IMR-90 (cell line): ENCODE measurements at regions not wholly inside any gene's neighbourhood (a gene's known extent, or its start where the extent isn't known, plus 50 kb on each side); places are given as distances from the start of the nearest gene placed in this dataset.

ENCODE experiments used
- ATAC-seq: fragments of 200-7000 bp; cut with Tn5 transposase; 2 replicates; pipeline ENCODE4 v1.9.1; 2020; ENCODE audit warnings: low read depth, mild to moderate bottlenecking, moderate library complexity
- BruUV-seq: library from RNA; stranded (reverse); fragments of 400-500 nt; replicated peaks from 2 replicates; lab custom pipeline; 2021; lab: Mats Ljungman, UMichigan
- CTCF ChIA-PET: fragments of 300-600 bp; formaldehyde crosslinking; extraction: SDS; loops from one replicate; lab custom pipeline; 2021; ENCODE audit warnings: antibody characterized with exemption; lab: Yijun Ruan, JAX
- POLR2A ChIA-PET: fragments of 300-600 bp; sonication (Branson Sonifier 250); formaldehyde crosslinking; loops from one replicate; lab custom pipeline; 2022; ENCODE audit warnings: antibody characterized with exemption; ENCODE audit not compliant: unreplicated experiment; lab: Charles Lee
- DNase-seq: peaks from one replicate; pipeline ENCODE4 v3.0.0; 2013
- H2AFZ ChIP-seq: replicated peaks from 2 replicates; pipeline ENCODE3; 2013; ENCODE audit warnings: low read length, mild to moderate bottlenecking; ENCODE audit not compliant: poor library complexity
- H2AK5ac ChIP-seq: 2 replicates; pipeline ENCODE4 v1.6.1; 2013; ENCODE audit warnings: low read depth, low read length, inconsistent platforms
- H2AK9ac ChIP-seq: replicated peaks from 2 replicates; pipeline ENCODE3; 2013; ENCODE audit warnings: mild to moderate bottlenecking, low read depth, low read length, moderate library complexity; ENCODE audit not compliant: poor library complexity
- H2BK120ac ChIP-seq: 2 replicates; pipeline ENCODE4 v1.6.1; 2013; ENCODE audit warnings: low read depth, low read length, inconsistent platforms
- H2BK15ac ChIP-seq: 3 replicates; pipeline ENCODE4 v1.6.1; 2013; ENCODE audit warnings: low read depth, low read length, inconsistent platforms
- H2BK20ac ChIP-seq: 2 replicates; pipeline ENCODE4 v1.6.1; 2013; ENCODE audit warnings: low read depth, mild to moderate bottlenecking, inconsistent platforms, low read length, moderate library complexity
- H2BK5ac ChIP-seq: 2 replicates; pipeline ENCODE4 v1.6.1; 2013; ENCODE audit warnings: mild to moderate bottlenecking, low read depth, low read length, inconsistent platforms; ENCODE audit not compliant: poor library complexity, severe bottlenecking
- H3K14ac ChIP-seq: replicated peaks from 2 replicates; pipeline ENCODE4 v1.6.1; 2013; ENCODE audit warnings: low read depth, low read length, inconsistent platforms
- H3K18ac ChIP-seq: 2 replicates; pipeline ENCODE4 v1.6.1; 2013; ENCODE audit warnings: low read depth, low read length, control low read depth
- H3K23ac ChIP-seq: 2 replicates; pipeline ENCODE4 v1.6.1; 2013; ENCODE audit warnings: low read depth, low read length, inconsistent platforms
- H3K27ac ChIP-seq: 2 replicates; pipeline ENCODE4 v1.5.1; 2013; ENCODE audit warnings: mild to moderate bottlenecking, control low read depth, low read length; ENCODE audit not compliant: insufficient read depth
- H3K27me3 ChIP-seq: 2 replicates; pipeline ENCODE4 v1.6.1; 2013; ENCODE audit warnings: low read length; ENCODE audit not compliant: control insufficient read depth, insufficient read depth
- H3K36me3 ChIP-seq: 2 replicates; pipeline ENCODE4 v1.6.1; 2013; ENCODE audit warnings: low read length, mixed read lengths; ENCODE audit not compliant: control insufficient read depth, insufficient read depth
- H3K4ac ChIP-seq: 2 replicates; pipeline ENCODE4 v1.6.1; 2013; ENCODE audit warnings: low read depth, low read length, inconsistent platforms
- H3K4me1 ChIP-seq: 2 replicates; pipeline ENCODE4 v1.6.1; 2013; ENCODE audit warnings: low read length, mixed read lengths; ENCODE audit not compliant: control insufficient read depth, insufficient read depth
- H3K4me2 ChIP-seq: 2 replicates; pipeline ENCODE4 v1.6.1; 2013; ENCODE audit warnings: low read depth, mild to moderate bottlenecking, control low read depth, low read length, moderate library complexity
- H3K4me3 ChIP-seq: 2 replicates; pipeline ENCODE4 v1.5.1; 2013; ENCODE audit warnings: low read depth, mild to moderate bottlenecking, control low read depth, low read length, moderate library complexity; ENCODE audit not compliant: insufficient read depth
- H3K56ac ChIP-seq: 2 replicates; pipeline ENCODE4 v1.6.1; 2013; ENCODE audit warnings: low read length, inconsistent platforms; ENCODE audit not compliant: insufficient read depth; ENCODE audit errors: extremely low read depth
- H3K79me1 ChIP-seq, 2 experiments: 2 replicates each; pipeline ENCODE4 v1.6.1; 2013; ENCODE audit warnings: low read length in 2 of 2, inconsistent platforms in 1 of 2, low read depth in 1 of 2
- H3K9ac ChIP-seq: 2 replicates; pipeline ENCODE4 v1.6.1; 2013; ENCODE audit warnings: low read depth, low read length, control low read depth
- H3K9me1 ChIP-seq: 2 replicates; pipeline ENCODE4 v1.6.1; 2013; ENCODE audit warnings: low read length, inconsistent platforms; ENCODE audit not compliant: insufficient read depth
- H3K9me3 ChIP-seq: 2 replicates; pipeline ENCODE4 v1.6.1; 2013; ENCODE audit warnings: low read length; ENCODE audit not compliant: control insufficient read depth, insufficient read depth
- H4K20me1 ChIP-seq: 2 replicates; pipeline ENCODE4 v1.6.1; 2013; ENCODE audit warnings: low read length, inconsistent platforms; ENCODE audit not compliant: insufficient read depth
- H4K5ac ChIP-seq: 2 replicates; pipeline ENCODE4 v1.6.1; 2013; ENCODE audit warnings: mild to moderate bottlenecking, low read depth, low read length, control low read depth
- H4K8ac ChIP-seq, 2 experiments: 2 replicates each; pipeline ENCODE4 v1.6.1; 2013; ENCODE audit warnings: low read depth in 2 of 2, low read length in 2 of 2, control low read depth in 1 of 2, inconsistent platforms in 1 of 2
- H4K91ac ChIP-seq: 2 replicates; pipeline ENCODE4 v1.6.1; 2013; ENCODE audit warnings: low read depth, low read length, inconsistent platforms; ENCODE audit not compliant: insufficient read depth
- RFX5 ChIP-seq: IDR thresholded peaks from 2 replicates; pipeline ENCODE4 v1.8.0; 2012; ENCODE audit warnings: low read depth, mild to moderate bottlenecking, low read length, moderate library complexity
- WGBS, 2 experiments: methylation state at CpG; one replicate each; pipeline versions ENCODE4 v1.1.5 to v1.1.7; 2013; ENCODE audit warnings: missing lambda C conversion rate in 2 of 2; ENCODE audit not compliant: insufficient read length in 1 of 2; ENCODE audit errors: extremely low coverage in 2 of 2; 5-methylcytosine and 5-hydroxymethylcytosine counted together
- dilution Hi-C: fragments of 300-500 bp; cut with HindIII; formaldehyde crosslinking; loops from one replicate; pipeline ENCODE4 v1.14.3; 2018; ENCODE audit warnings: low sequenced_read_pairs; ENCODE audit not compliant: unreplicated experiment
- in situ Hi-C: fragments of 300-500 bp; cut with MboI; formaldehyde crosslinking; loops from 3 replicates; pipeline ENCODE4 v1.14.3; 2019; ENCODE audit warnings: low sequenced_read_pairs, inconsistent platforms, mixed read lengths
- intact Hi-C: fragments of 100-400 bp; cut with micrococcal nuclease; formaldehyde crosslinking; loops from 2 replicates; pipeline ENCODE4 v1.10.0; 2022
- TF ChIP-seq, protein P1 (sequence below): fragments of 150-350 bp; IDR thresholded peaks from 2 replicates; pipeline ENCODE4 v1.6.1; 2017; ENCODE audit warnings: mild to moderate bottlenecking, antibody characterized with exemption, low read length, low read depth

DNA sequence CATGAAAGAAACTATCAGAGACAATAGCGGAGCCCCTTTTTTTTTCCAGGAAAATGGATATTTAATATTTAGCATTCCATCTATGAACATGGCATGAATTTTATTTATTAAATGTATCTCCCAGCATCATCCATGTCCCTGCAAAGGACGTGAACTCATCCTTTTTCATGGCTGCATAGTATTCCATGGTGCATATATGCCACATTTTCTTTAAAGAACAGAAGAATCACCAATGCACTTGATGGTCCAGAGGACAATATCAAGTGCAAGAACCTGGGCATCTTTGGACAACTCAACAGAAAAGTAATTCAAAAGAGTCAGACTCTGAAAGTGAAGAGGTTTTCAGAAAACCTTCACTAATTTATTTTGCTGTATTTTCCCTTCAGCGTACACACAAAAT is 133.0 kb upstream of the SLC7A14 start:
- Histone ChIP-seq H3K18ac (no peak overlapping the region), H4K20me1 (no peaks in the 10 kb centered on the region), H2AFZ (no peak overlapping the region), H2BK15ac (no peak overlapping the region), H2AK5ac (no peak overlapping the region), H3K14ac (no peak overlapping the region), H4K8ac (no peak overlapping the region), H3K4me2 (no peak overlapping the region), H3K9me1 (peaks cover under 1% of the 10 kb centered on the region; the same call in 1 of the 2 replicates), H3K9ac (no peak overlapping the region), H3K36me3 (no peaks in the 10 kb centered on the region), H2BK120ac (no peak overlapping the region), H3K23ac (no peak overlapping the region), H4K91ac (no peak overlapping the region), H2AK9ac (no peak overlapping the region), H2BK20ac (no peak overlapping the region), H3K4me1 (peaks cover 3% of the 10 kb centered on the region; the same call in 1 of the 2 replicates), H3K4ac (no peak overlapping the region), H2BK5ac (no peak overlapping the region), H3K9me3 (no peaks in the 10 kb centered on the region), H4K5ac (no peak overlapping the region), H3K56ac (no peak overlapping the region), H3K27me3 (no peaks in the 10 kb centered on the region), H3K79me1 (no peaks in the 10 kb centered on the region), H3K27ac (no peak overlapping the region), H3K4me3 (no peak overlapping the region)
- BruUV-seq: no TSS peak
- TF ChIP-seq, protein P1, sequence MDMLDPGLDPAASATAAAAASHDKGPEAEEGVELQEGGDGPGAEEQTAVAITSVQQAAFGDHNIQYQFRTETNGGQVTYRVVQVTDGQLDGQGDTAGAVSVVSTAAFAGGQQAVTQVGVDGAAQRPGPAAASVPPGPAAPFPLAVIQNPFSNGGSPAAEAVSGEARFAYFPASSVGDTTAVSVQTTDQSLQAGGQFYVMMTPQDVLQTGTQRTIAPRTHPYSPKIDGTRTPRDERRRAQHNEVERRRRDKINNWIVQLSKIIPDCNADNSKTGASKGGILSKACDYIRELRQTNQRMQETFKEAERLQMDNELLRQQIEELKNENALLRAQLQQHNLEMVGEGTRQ: no peak
- TF ChIP-seq RFX5: no peak
- DNase-seq: no peak
- dilution Hi-C loops (no loop called here), in situ Hi-C loops (loop anchor here (10.0 kb wide), 1 partner anchor 86 kb away; no protein-coding TSS in a partner anchor), intact Hi-C loops (no loop called here)
- ChIA-PET CTCF (no interaction called here), POLR2A (no interaction called here)
- no CpG with 5 or more reads among the region's 3 CpGs for WGBS, 2 experiments
- ATAC-seq: no peak
